ENCODE measurements at regions not wholly inside any gene's neighbourhood (a gene's known extent, or its start where the extent isn't known, plus 50 kb on each side); places are given as distances from the start of the nearest gene placed in this dataset.

- no peak overlapping the region for H3K4me3 ChIP-seq (ENCODE audit: low read depth, low read length)
- TF ChIP-seq, protein P1, sequence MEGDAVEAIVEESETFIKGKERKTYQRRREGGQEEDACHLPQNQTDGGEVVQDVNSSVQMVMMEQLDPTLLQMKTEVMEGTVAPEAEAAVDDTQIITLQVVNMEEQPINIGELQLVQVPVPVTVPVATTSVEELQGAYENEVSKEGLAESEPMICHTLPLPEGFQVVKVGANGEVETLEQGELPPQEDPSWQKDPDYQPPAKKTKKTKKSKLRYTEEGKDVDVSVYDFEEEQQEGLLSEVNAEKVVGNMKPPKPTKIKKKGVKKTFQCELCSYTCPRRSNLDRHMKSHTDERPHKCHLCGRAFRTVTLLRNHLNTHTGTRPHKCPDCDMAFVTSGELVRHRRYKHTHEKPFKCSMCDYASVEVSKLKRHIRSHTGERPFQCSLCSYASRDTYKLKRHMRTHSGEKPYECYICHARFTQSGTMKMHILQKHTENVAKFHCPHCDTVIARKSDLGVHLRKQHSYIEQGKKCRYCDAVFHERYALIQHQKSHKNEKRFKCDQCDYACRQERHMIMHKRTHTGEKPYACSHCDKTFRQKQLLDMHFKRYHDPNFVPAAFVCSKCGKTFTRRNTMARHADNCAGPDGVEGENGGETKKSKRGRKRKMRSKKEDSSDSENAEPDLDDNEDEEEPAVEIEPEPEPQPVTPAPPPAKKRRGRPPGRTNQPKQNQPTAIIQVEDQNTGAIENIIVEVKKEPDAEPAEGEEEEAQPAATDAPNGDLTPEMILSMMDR (IDR thresholded peaks at IDR 0.05; ENCODE audit: low read depth, low read length), result no peak
Measured at GRCh38 chr5:112563169-112563826, 144.2 kb upstream of the EPB41L4A start.

DNA sequence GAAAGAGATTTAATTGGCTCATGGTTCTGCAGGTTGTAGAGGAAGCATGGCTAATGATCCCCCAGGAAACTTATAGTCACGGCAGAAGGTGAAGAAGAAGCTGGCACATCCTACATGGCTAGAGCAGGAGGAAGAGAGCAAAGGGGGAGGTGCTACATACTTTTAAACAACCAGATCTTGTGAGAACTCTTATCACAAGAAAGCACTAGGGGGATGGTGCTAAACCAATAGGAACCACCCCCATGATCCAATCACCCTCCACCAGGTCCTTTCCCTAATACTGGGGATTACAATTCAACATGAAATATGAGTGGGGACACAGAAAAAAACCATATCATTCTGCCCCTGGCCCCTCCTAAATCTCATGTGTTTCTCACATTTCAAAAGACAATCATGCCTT is 147.2 kb upstream of the EPB41L4A start:
- TF ChIP-seq, protein P1 (IDR thresholded peaks at IDR 0.05; ENCODE audit: low read depth, low read length), result no peak
- no peak overlapping the region for H3K4me3 ChIP-seq (ENCODE audit: low read depth, low read length)

DNA sequence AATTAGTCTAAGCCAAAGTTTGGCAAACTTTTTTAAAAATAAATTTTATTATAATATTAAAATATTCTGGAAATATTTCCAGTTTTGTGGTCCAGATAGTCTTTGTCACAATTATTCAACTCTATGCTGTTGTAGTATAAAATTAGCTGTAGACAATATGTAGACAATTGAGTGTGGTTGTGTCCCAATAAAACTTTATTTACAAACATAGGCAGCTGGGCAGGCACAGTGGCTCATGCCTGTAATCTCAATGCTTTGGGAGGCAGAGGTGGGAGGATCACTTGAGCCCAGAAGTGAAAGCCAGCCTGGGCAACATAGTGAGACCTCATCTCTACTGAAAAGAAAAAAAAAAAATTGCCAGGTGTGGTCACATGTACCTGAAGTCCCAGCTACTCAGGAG is 150.5 kb upstream of the EPB41L4A start:
- TF ChIP-seq, protein P1 (IDR thresholded peaks at IDR 0.05; ENCODE audit: low read depth, low read length), result no peak
- H3K4me3 ChIP-seq (ENCODE audit: low read depth, low read length), result no peak overlapping the region

DNA sequence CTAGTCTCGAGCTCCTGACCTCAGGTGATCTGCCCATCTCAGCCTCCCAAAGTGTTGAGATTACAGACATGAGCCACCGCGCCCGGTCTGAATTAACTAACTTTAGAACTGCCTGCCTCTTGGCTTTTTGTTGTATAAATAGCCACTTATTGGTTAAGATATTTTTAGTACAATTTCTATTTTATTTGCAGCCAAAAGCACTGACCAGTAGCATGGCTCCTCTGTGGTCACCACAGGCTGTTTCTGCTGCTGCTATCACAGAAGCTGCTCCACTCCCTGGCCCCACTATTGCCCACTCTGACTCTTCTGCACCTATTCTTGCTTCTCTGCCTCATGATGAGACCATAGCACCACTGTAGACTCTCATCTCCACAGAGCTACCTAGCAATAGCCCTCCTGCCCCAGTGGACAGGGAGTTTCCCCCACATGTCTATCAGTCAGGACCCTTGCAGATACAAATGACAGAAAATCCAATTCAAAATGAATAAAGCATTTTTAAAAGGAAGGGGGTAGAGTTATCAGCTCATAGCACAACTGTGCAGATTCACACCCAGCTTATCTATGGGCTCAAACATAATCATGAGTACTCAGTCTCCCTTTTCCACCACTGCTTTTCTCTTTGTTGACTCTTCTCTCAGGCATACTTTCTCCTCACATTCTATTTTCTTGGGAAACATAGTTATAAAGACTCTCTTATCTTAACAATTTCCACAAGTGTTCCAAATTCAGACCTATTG is 151.8 kb upstream of the EPB41L4A start:
- H3K4me3 ChIP-seq (ENCODE audit: low read depth, low read length), result no peak overlapping the region
- TF ChIP-seq, protein P1 (IDR thresholded peaks at IDR 0.05; ENCODE audit: low read depth, low read length), result no peak

DNA sequence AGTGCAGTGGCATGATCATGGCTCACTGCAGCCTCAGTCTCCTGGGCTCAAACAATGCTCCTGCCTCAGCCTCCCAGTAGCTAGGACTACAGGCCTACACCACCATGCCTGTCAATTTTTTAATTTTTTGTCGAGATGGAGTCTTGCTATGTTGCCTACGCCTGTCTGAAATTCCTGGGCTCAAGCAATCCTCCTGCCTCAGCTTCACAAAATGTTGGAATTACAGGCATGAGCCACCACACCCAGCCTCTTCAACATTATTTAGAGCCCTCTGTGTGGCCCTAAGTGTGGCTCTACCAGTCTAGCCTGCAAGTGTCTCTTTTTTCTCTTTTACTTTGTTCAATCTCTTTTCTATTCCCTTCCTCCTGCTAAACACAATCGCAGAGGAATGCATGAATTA is 154.4 kb upstream of the EPB41L4A start:
- TF ChIP-seq, protein P1 (IDR thresholded peaks at IDR 0.05; ENCODE audit: low read depth, low read length), result no peak
- H3K4me3 ChIP-seq (ENCODE audit: low read depth, low read length), result no peak overlapping the region

DNA sequence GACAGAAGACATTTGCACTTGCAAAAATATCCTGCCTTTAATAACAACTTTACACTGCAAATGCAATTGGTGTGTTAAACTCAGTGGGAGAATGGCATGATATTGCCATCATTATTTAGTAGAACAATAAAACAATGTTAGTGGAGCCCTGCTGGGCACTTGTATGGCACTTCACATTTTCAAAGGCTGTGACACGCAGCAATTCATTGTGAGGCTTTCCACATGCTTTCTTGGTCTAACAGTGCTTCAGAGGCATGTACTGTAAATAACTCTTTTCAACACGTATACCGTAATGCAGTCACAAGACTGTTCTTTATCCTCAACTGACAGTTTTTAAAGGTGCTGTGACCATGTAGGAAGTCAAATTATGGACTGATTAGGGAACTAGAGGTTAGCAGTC is 155.5 kb upstream of the EPB41L4A start:
- H3K4me3 ChIP-seq (ENCODE audit: low read depth, low read length), result no peak overlapping the region
- TF ChIP-seq, protein P1 (IDR thresholded peaks at IDR 0.05; ENCODE audit: low read depth, low read length), result no peak

- TF ChIP-seq, protein P1 (IDR thresholded peaks at IDR 0.05; ENCODE audit: low read depth, low read length), result no peak
- H3K4me3 ChIP-seq (ENCODE audit: low read depth, low read length), result no peak overlapping the region
Measured at GRCh38 chr5:112576298-112576925, 157.3 kb upstream of the EPB41L4A start.

Data from WI38 (cell line).